ENCODE measurements at regions not wholly inside any gene's neighbourhood (a gene's known extent, or its start where the extent isn't known, plus 50 kb on each side); places are given as distances from the start of the nearest gene placed in this dataset.

DNA sequence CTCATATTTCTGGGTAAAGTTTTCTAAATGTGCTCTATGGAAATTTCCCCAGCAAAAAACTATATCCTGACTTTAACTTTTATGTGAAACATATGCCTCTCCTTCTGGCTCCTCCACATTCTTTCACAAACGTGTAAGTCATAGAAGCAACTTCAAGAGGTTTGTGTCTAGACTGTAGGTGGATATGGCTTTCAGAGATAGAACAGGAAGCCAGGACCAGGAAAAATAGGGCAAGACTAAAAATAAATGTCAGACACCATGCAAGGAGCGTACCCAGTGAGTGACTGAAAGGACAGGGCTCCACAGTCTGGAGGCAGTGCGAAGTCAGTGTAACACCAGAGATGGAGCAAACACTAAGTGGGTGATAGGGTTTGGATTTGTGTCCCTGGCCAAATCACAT lies 240.7 kb downstream of the COX7C start:
- no peaks in the 10 kb centered on the region for H3K27me3 Mint-ChIP-seq (ENCODE audit: insufficient read depth, low read depth, poor library complexity)
- H3K27me3 ChIP-seq (ENCODE audit: insufficient read depth) = no peaks in the 10 kb centered on the region
- H3K36me3 ChIP-seq (ENCODE audit: insufficient read depth) = no peaks in the 10 kb centered on the region
- H3K4me1 ChIP-seq (ENCODE audit: insufficient read depth) = no peaks in the 10 kb centered on the region
- H3K9me3 Mint-ChIP-seq = no peaks in the 10 kb centered on the region
- TF ChIP-seq, protein P1, sequence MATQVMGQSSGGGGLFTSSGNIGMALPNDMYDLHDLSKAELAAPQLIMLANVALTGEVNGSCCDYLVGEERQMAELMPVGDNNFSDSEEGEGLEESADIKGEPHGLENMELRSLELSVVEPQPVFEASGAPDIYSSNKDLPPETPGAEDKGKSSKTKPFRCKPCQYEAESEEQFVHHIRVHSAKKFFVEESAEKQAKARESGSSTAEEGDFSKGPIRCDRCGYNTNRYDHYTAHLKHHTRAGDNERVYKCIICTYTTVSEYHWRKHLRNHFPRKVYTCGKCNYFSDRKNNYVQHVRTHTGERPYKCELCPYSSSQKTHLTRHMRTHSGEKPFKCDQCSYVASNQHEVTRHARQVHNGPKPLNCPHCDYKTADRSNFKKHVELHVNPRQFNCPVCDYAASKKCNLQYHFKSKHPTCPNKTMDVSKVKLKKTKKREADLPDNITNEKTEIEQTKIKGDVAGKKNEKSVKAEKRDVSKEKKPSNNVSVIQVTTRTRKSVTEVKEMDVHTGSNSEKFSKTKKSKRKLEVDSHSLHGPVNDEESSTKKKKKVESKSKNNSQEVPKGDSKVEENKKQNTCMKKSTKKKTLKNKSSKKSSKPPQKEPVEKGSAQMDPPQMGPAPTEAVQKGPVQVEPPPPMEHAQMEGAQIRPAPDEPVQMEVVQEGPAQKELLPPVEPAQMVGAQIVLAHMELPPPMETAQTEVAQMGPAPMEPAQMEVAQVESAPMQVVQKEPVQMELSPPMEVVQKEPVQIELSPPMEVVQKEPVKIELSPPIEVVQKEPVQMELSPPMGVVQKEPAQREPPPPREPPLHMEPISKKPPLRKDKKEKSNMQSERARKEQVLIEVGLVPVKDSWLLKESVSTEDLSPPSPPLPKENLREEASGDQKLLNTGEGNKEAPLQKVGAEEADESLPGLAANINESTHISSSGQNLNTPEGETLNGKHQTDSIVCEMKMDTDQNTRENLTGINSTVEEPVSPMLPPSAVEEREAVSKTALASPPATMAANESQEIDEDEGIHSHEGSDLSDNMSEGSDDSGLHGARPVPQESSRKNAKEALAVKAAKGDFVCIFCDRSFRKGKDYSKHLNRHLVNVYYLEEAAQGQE (IDR thresholded peaks at IDR 0.05; ENCODE audit: unreplicated experiment) = no peak
- TF ChIP-seq NANOG (IDR thresholded peaks at IDR 0.05; ENCODE audit: borderline replicate concordance) (no peak), EZH2 (IDR thresholded peaks at IDR 0.05; ENCODE audit: low read depth, unreplicated experiment) (no peak), STAT1 (IDR thresholded peaks at IDR 0.05; ENCODE audit: unreplicated experiment) (no peak), CREB1 (CRISPR knock-in tag; IDR thresholded peaks at IDR 0.05; ENCODE audit: low read depth) (no peak), EZH2phosphoT487 (IDR thresholded peaks at IDR 0.05; ENCODE audit: unreplicated experiment) (no peak), JUNB (IDR thresholded peaks at IDR 0.05; ENCODE audit: unreplicated experiment) (no peak), ZNF114 (CRISPR knock-in tag; IDR thresholded peaks at IDR 0.05) (no peak), ZNF331 (CRISPR knock-in tag; IDR thresholded peaks at IDR 0.05; ENCODE audit: low read depth) (no peak), POLR2AphosphoS5 (IDR thresholded peaks at IDR 0.05; ENCODE audit: low read depth) (no peak), CTCF (conservative IDR thresholded peaks at IDR 0.05; ENCODE audit: low read depth in 2 of 2) (no peak)
- TF ChIP-seq, protein P2, sequence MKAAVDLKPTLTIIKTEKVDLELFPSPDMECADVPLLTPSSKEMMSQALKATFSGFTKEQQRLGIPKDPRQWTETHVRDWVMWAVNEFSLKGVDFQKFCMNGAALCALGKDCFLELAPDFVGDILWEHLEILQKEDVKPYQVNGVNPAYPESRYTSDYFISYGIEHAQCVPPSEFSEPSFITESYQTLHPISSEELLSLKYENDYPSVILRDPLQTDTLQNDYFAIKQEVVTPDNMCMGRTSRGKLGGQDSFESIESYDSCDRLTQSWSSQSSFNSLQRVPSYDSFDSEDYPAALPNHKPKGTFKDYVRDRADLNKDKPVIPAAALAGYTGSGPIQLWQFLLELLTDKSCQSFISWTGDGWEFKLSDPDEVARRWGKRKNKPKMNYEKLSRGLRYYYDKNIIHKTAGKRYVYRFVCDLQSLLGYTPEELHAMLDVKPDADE (IDR thresholded peaks at IDR 0.05) = no peak
- TF ChIP-seq, protein P3, sequence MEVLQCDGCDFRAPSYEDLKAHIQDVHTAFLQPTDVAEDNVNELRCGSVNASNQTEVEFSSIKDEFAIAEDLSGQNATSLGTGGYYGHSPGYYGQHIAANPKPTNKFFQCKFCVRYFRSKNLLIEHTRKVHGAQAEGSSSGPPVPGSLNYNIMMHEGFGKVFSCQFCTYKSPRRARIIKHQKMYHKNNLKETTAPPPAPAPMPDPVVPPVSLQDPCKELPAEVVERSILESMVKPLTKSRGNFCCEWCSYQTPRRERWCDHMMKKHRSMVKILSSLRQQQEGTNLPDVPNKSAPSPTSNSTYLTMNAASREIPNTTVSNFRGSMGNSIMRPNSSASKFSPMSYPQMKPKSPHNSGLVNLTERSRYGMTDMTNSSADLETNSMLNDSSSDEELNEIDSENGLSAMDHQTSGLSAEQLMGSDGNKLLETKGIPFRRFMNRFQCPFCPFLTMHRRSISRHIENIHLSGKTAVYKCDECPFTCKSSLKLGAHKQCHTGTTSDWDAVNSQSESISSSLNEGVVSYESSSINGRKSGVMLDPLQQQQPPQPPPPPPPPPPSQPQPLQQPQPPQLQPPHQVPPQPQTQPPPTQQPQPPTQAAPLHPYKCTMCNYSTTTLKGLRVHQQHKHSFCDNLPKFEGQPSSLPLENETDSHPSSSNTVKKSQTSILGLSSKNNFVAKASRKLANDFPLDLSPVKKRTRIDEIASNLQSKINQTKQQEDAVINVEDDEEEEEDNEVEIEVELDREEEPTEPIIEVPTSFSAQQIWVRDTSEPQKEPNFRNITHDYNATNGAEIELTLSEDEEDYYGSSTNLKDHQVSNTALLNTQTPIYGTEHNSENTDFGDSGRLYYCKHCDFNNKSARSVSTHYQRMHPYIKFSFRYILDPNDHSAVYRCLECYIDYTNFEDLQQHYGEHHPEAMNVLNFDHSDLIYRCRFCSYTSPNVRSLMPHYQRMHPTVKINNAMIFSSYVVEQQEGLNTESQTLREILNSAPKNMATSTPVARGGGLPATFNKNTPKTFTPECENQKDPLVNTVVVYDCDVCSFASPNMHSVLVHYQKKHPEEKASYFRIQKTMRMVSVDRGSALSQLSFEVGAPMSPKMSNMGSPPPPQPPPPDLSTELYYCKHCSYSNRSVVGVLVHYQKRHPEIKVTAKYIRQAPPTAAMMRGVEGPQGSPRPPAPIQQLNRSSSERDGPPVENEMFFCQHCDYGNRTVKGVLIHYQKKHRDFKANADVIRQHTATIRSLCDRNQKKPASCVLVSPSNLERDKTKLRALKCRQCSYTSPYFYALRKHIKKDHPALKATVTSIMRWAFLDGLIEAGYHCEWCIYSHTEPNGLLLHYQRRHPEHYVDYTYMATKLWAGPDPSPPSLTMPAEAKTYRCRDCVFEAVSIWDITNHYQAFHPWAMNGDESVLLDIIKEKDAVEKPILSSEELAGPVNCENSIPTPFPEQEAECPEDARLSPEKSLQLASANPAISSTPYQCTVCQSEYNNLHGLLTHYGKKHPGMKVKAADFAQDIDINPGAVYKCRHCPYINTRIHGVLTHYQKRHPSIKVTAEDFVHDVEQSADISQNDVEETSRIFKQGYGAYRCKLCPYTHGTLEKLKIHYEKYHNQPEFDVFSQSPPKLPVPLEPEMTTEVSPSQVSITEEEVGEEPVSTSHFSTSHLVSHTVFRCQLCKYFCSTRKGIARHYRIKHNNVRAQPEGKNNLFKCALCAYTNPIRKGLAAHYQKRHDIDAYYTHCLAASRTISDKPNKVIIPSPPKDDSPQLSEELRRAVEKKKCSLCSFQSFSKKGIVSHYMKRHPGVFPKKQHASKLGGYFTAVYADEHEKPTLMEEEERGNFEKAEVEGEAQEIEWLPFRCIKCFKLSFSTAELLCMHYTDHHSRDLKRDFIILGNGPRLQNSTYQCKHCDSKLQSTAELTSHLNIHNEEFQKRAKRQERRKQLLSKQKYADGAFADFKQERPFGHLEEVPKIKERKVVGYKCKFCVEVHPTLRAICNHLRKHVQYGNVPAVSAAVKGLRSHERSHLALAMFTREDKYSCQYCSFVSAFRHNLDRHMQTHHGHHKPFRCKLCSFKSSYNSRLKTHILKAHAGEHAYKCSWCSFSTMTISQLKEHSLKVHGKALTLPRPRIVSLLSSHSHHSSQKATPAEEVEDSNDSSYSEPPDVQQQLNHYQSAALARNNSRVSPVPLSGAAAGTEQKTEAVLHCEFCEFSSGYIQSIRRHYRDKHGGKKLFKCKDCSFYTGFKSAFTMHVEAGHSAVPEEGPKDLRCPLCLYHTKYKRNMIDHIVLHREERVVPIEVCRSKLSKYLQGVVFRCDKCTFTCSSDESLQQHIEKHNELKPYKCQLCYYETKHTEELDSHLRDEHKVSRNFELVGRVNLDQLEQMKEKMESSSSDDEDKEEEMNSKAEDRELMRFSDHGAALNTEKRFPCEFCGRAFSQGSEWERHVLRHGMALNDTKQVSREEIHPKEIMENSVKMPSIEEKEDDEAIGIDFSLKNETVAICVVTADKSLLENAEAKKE (CRISPR knock-in tag; IDR thresholded peaks at IDR 0.05) = no peak
- no peak overlapping the region for H3K4me3 ChIP-seq
- no peaks in the 10 kb centered on the region for H3K36me3 Mint-ChIP-seq (ENCODE audit: low read depth)
- no peak overlapping the region for H3K27ac ChIP-seq (ENCODE audit: low read depth)
- DNase-seq (ENCODE audit: low spot score) (no peak), ATAC-seq (no peak)
- no peaks in the 10 kb centered on the region for H3F3A ChIP-seq (replicated peaks; ENCODE audit: low read depth)
- H3K27ac Mint-ChIP-seq = no peak overlapping the region
- H4K20me1 ChIP-seq (replicated peaks; ENCODE audit: insufficient read depth) = no peaks in the 10 kb centered on the region
- H3K9me2 ChIP-seq (ENCODE audit: insufficient read depth) = no peaks in the 10 kb centered on the region
- H3K79me2 ChIP-seq (replicated peaks; ENCODE audit: insufficient read depth) = no peaks in the 10 kb centered on the region
- no peak overlapping the region for H3K4me3 Mint-ChIP-seq
- H2AFZ ChIP-seq = no peak overlapping the region
- H3K4me1 Mint-ChIP-seq = peaks cover 2% of the 10 kb centered on the region; the same call in 1 of the 3 replicates
- H3K4me2 ChIP-seq = no peak overlapping the region

All from GM23338 (cell line).